ENCODE measurements at regions not wholly inside any gene's neighbourhood (a gene's known extent, or its start where the extent isn't known, plus 50 kb on each side); places are given as distances from the start of the nearest gene placed in this dataset.

- no peak for TF ChIP-seq CTCF (conservative IDR thresholded peaks at IDR 0.05; ENCODE audit: low read depth, low read length)
- no peak overlapping the region for H3K4me3 ChIP-seq (ENCODE audit: low read depth, low read length)
- no peak for DNase-seq (ENCODE audit: low read depth)
Measured at GRCh38 chr3:163952499-163952898, 1125.8 kb downstream of the SI start.

- peak; percentile 37 for TF ChIP-seq CTCF (conservative IDR thresholded peaks at IDR 0.05; ENCODE audit: low read depth, low read length)
- no peak overlapping the region for H3K4me3 ChIP-seq (ENCODE audit: low read depth, low read length)
- DNase-seq (ENCODE audit: low read depth): peak; percentile 8
Measured at GRCh38 chr3:163951397-163951987, 1126.8 kb downstream of the SI start.

- TF ChIP-seq CTCF (conservative IDR thresholded peaks at IDR 0.05; ENCODE audit: low read depth, low read length): no peak
- no peak overlapping the region for H3K4me3 ChIP-seq (ENCODE audit: low read depth, low read length)
- no peak for DNase-seq (ENCODE audit: low read depth)
Measured at GRCh38 chr3:163946785-163947184, 1131.5 kb downstream of the SI start.

GRCh38 chr3:163943664-163944063 lies 1134.6 kb downstream of the SI start:
- DNase-seq (ENCODE audit: low read depth): no peak
- H3K4me3 ChIP-seq (ENCODE audit: low read depth, low read length): no peak overlapping the region
- TF ChIP-seq CTCF (conservative IDR thresholded peaks at IDR 0.05; ENCODE audit: low read depth, low read length): no peak

- H3K4me3 ChIP-seq (ENCODE audit: low read depth, low read length): no peak overlapping the region
- peak; percentile 10 for DNase-seq (ENCODE audit: low read depth)
- peak; percentile 26 for TF ChIP-seq CTCF (conservative IDR thresholded peaks at IDR 0.05; ENCODE audit: low read depth, low read length)
Measured at GRCh38 chr3:163939926-163940325, 1138.4 kb downstream of the SI start.

- H3K4me3 ChIP-seq (ENCODE audit: low read depth, low read length): no peak overlapping the region
Measured at GRCh38 chr3:163936543-163936942, 1141.8 kb downstream of the SI start.

More at GRCh38 chr3:163936543-163936942, 1141.8 kb downstream of the SI start:
- no peak for TF ChIP-seq CTCF (conservative IDR thresholded peaks at IDR 0.05; ENCODE audit: low read depth, low read length)
- no peak for DNase-seq (ENCODE audit: low read depth)
